NCI-H82 treated with DMSO at 0.1 percent for 48 hours (cell line): ENCODE measurements at regions not wholly inside any gene's neighbourhood (a gene's known extent, or its start where the extent isn't known, plus 50 kb on each side); places are given as distances from the start of the nearest gene placed in this dataset.

Experiments used
- DNase-seq: peaks from one replicate; lab custom pipeline; 2025; ENCODE audit not compliant: unreplicated experiment; lab: John Stamatoyannopoulos, UW

DNA sequence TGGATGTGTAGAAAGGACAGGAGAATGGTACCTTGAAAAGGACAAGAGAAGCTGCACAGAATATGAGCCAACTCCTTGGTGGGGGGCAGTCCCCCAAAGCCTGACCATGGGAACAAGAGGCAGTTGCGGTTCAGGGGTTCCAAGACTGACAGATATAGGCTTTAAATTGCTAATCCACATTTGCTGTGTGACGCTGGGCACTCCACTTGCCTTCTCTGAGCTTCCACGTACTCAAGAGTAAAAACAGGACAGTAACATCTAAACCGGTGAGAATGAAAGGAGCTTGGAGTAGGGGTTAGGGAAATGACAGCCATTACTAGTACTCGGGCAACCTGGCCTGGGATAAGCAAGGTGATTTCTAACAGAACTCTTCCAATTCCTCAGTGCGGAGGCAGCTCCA, 57.9 kb upstream of the LRFN2 start:
- DNase-seq = no peak

DNA sequence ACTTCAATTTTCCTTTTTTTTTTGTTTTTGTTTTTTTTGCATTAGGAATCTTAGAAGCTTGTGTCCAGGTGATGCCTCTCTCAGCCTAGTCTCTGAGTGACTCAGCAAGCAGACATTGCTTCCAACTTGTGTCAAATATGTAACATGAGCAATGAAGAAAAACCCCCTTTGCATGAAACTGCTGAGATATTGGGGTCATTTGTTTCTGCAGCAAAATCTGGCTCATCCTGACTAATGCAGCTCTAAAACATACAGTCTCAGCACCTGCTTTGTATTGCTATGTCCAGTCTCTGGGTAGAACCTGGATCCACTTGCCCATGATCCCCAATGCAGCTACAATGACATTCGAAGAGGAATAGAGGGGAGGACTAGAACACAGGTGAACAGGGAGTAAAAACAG, 55.7 kb upstream of the LRFN2 start:
- DNase-seq = no peak

DNA sequence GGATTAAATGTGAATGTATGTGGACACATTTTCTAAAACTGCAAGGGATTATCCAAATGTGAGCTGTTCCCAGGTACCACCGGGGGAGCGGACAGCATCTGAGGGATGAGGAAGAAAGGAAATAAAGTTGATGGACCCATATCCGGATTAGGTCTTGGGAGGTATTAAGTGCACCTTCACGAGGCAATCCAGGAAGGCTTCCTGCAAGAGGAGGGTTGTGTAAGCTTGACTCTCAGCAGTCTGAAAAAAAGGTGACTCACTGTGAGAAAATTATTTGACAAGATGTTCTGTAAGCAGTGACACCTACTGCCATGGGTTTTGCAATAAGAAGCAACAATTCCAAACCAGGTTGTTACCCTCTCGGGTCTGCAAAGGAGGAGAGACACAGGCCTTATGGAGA, 55.0 kb upstream of the LRFN2 start:
- DNase-seq = no peak

DNA sequence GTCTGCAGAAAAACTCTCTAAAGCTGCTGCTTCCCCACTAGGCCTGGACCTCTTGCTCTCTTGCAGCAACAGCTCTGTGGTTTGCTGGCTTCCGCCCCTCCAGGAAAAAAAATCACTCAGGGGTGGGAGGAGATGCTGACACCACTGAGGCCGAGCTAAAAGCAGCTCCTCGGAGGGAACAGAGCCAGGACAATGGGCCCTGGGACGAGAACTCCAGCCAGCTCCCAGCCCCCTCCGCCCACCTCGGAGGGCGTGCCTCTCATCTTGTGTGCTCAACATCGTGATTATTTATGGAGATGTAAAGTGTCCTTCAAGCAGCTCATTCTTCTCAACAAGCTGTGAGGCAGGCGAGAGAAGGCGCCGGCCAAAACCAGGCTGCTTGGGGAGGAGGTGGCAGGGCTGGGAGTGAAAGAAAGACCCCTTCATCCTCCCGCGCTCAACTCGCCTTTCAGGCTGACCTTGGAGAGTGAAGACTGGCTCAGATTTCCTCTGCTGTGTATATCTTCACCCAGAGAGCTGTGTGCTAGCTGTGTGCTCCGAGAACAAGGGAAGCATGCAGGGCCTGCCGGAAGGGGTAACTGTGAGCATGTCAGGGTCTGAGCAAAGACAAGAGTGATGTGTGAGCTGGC, 53.5 kb upstream of the LRFN2 start:
- DNase-seq = no peak
